Panc1 (cell line): ENCODE measurements at regions not wholly inside any gene's neighbourhood (a gene's known extent, or its start where the extent isn't known, plus 50 kb on each side); places are given as distances from the start of the nearest gene placed in this dataset.

ENCODE experiments used
- ATAC-seq: fragments of 200-7000 bp; cut with Tn5 transposase; 2 replicates; pipeline ENCODE4 v1.9.1; 2020; ENCODE audit warnings: mild to moderate bottlenecking, moderate library complexity
- BruUV-seq: library from RNA; stranded (reverse); fragments of 400-500 nt; replicated peaks from 2 replicates; lab custom pipeline; 2021; lab: Mats Ljungman, UMichigan
- CTCF ChIA-PET: fragments of 300-600 bp; sonication (Branson Sonifier 250); formaldehyde crosslinking; loops from one replicate; lab custom pipeline; 2022; ENCODE audit warnings: antibody characterized with exemption; lab: Charles Lee
- POLR2A ChIA-PET: fragments of 300-600 bp; sonication (Branson Sonifier 250); formaldehyde crosslinking; loops from one replicate; lab custom pipeline; 2022; ENCODE audit warnings: antibody characterized with exemption; lab: Charles Lee
- DNase-seq: peaks from one replicate; pipeline ENCODE4 v3.0.0-alpha.2; 2010; ENCODE audit warnings: low read depth, low spot score
- H3K27ac ChIP-seq: 2 replicates; pipeline ENCODE4 v1.5.1; 2011; ENCODE audit warnings: mild to moderate bottlenecking, low read length, inconsistent platforms
- H3K27me3 ChIP-seq: fragments of 200-500 bp; sonication (Bioruptor generic); 2 replicates; pipeline ENCODE4 v1.6.0; 2014; ENCODE audit warnings: low read length, inconsistent platforms; ENCODE audit not compliant: control insufficient read depth, insufficient read depth
- H3K36me3 ChIP-seq: fragments of 200-500 bp; sonication (Bioruptor generic); 2 replicates; pipeline ENCODE4 v1.5.1; 2014; ENCODE audit warnings: inconsistent platforms, mild to moderate bottlenecking, low read length, moderate library complexity; ENCODE audit not compliant: control insufficient read depth, insufficient read depth
- H3K4me1 ChIP-seq: 2 replicates; pipeline ENCODE4 v1.5.1; 2011; ENCODE audit warnings: inconsistent platforms, mild to moderate bottlenecking, low read length, moderate library complexity; ENCODE audit not compliant: control insufficient read depth, insufficient read depth
- H3K4me3 ChIP-seq, 2 experiments: 2 replicates each; pipeline ENCODE4 v1.5.1; 2011 to 2012; ENCODE audit warnings: low read depth in 2 of 2, low read length in 2 of 2, mild to moderate bottlenecking in 2 of 2, inconsistent platforms in 1 of 2, moderate library complexity in 1 of 2
- H3K9me3 ChIP-seq: fragments of 200-500 bp; sonication (Bioruptor generic); 2 replicates; pipeline ENCODE4 v1.5.1; 2014; ENCODE audit warnings: low read depth, mild to moderate bottlenecking, inconsistent platforms, low read length, moderate library complexity; ENCODE audit not compliant: control insufficient read depth, insufficient read depth
- CTCF ChIP-seq: fragments of 450-650 bp; IDR thresholded peaks from 2 replicates; pipeline ENCODE4 v1.5.1; 2017; ENCODE audit warnings: mild to moderate bottlenecking
- POLR2AphosphoS5 ChIP-seq: IDR thresholded peaks from 2 replicates; pipeline ENCODE4 v1.6.1; 2012; ENCODE audit warnings: mild to moderate bottlenecking, low read depth, low read length, moderate library complexity
- REST ChIP-seq, 2 experiments: IDR thresholded peaks; 2 replicates each; pipeline ENCODE4 v1.6.1; 2011 to 2012; ENCODE audit warnings: low read depth in 2 of 2, control low read depth in 1 of 2, low read length in 1 of 2, mild to moderate bottlenecking in 1 of 2, moderate library complexity in 1 of 2; ENCODE audit not compliant: insufficient read depth in 1 of 2
- SIN3A ChIP-seq: IDR thresholded peaks from 2 replicates; pipeline ENCODE4 v1.6.1; 2012; ENCODE audit warnings: low read depth, mild to moderate bottlenecking, low read length, moderate library complexity, borderline replicate concordance; ENCODE audit not compliant: insufficient read depth
- TCF7L2 ChIP-seq: IDR thresholded peaks from 2 replicates; pipeline ENCODE4 v1.6.1; 2011; ENCODE audit warnings: mild to moderate bottlenecking, low read depth, low read length, inconsistent platforms
- in situ Hi-C: cut with HindIII; loops from 2 replicates; pipeline ENCODE4 v1.10.0; 2016; ENCODE audit warnings: low sequenced_read_pairs, low pct_unique_long_range_greater_than_20kb
- intact Hi-C: fragments of 100-400 bp; cut with micrococcal nuclease; formaldehyde crosslinking; loops from one replicate; pipeline ENCODE4 v1.10.0; 2022; ENCODE audit not compliant: unreplicated experiment

- Histone ChIP-seq H3K9me3 (no peaks in the 10 kb centered on the region), H3K36me3 (no peaks in the 10 kb centered on the region), H3K27ac (no peak overlapping the region), H3K4me1 (peaks cover 13% of the 10 kb centered on the region), H3K4me3 (peak overlapping the region; percentile 12 to 37; a peak in 3 of 4 replicates), H3K27me3 (no peaks in the 10 kb centered on the region)
- intact Hi-C loops = no loop called here
- ChIA-PET POLR2A (no interaction called here), CTCF (no interaction called here)
- no TSS peak for BruUV-seq
- in situ Hi-C loops = no loop called here
- 0 out of 2 replicates have a peak, but pooled peaks have one; percentile 40 for ATAC-seq
- no peak for DNase-seq
- no peak for TF ChIP-seq CTCF
- TF ChIP-seq TCF7L2 = no peak
- no peak for TF ChIP-seq REST (IDR thresholded peaks at IDR 0.05; ENCODE audit: insufficient read depth in 1 of 2, low read depth in 2 of 2, low read length in 1 of 2)
- TF ChIP-seq SIN3A = no peak
- TF ChIP-seq POLR2AphosphoS5 = no peak
Observed at GRCh38 chr2:239815671-239816070, 209.5 kb downstream of the NDUFA10 start.

- H3K4me1 ChIP-seq = peaks cover 13% of the 10 kb centered on the region
- no TSS peak for BruUV-seq
- no peaks in the 10 kb centered on the region for H3K36me3 ChIP-seq
- H3K9me3 ChIP-seq = no peaks in the 10 kb centered on the region
- no peaks in the 10 kb centered on the region for H3K27me3 ChIP-seq
- ATAC-seq (no peak), DNase-seq (no peak)
- no peak overlapping the region for H3K27ac ChIP-seq
- in situ Hi-C loops (no loop called here), intact Hi-C loops (no loop called here)
- TF ChIP-seq TCF7L2 (no peak), POLR2AphosphoS5 (no peak), SIN3A (no peak), REST (IDR thresholded peaks at IDR 0.05; ENCODE audit: insufficient read depth in 1 of 2, low read depth in 2 of 2, low read length in 1 of 2) (no peak), CTCF (no peak)
- no peak overlapping the region for H3K4me3 ChIP-seq
- CTCF ChIA-PET = no interaction called here
- POLR2A ChIA-PET = no interaction called here
Observed at GRCh38 chr2:239814861-239815601, 210.1 kb downstream of the NDUFA10 start.
